Lower leg skin (tissue), 3 donors: ENCODE measurements at regions not wholly inside any gene's neighbourhood (a gene's known extent, or its start where the extent isn't known, plus 50 kb on each side); places are given as distances from the start of the nearest gene placed in this dataset.

Experiments
- CTCF ChIP-seq, 3 donors: fragments of 450-650 bp; IDR thresholded peaks; one replicate each; pipeline ENCODE4 v1.5.1; 2016; ENCODE audit warnings: antibody characterized with exemption in 3 of 3, mild to moderate bottlenecking in 3 of 3, moderate library complexity in 2 of 3
- POLR2A ChIP-seq, 2 donors: fragments of 450-650 bp; IDR thresholded peaks; one replicate each; pipeline ENCODE4 v1.6.1; 2016 to 2017; ENCODE audit warnings: antibody characterized with exemption in 2 of 2, mild to moderate bottlenecking in 1 of 2, moderate library complexity in 1 of 2

- TF ChIP-seq CTCF (IDR thresholded peaks at IDR 0.05) = no peak
- TF ChIP-seq POLR2A (IDR thresholded peaks at IDR 0.05) = no peak
These were observed 252.8 kb downstream of the RFC3 start for GRCh38 chr13:34070544-34071303.
